ENCODE measurements at regions not wholly inside any gene's neighbourhood (a gene's known extent, or its start where the extent isn't known, plus 50 kb on each side); places are given as distances from the start of the nearest gene placed in this dataset.

GRCh38 chr9:119043996-119044395 lies 325.2 kb downstream of the BRINP1 start:
- Histone ChIP-seq H3K27ac (no peak overlapping the region), H3K4me3 (no peak overlapping the region), H3K36me3 (no peaks in the 10 kb centered on the region), H3K4me1 (no peaks in the 10 kb centered on the region), H3K27me3 (no peaks in the 10 kb centered on the region), H3K9me3 (no peaks in the 10 kb centered on the region)
- 90 to 100% methylated on average over 1 of the region's 1 CpG for WGBS, 2 donors
- no peak for DNase-seq
- intact Hi-C loops (cut with DNase I): no loop called here
- TF ChIP-seq POLR2A (IDR thresholded peaks at IDR 0.05) (no peak), CTCF (IDR thresholded peaks at IDR 0.05) (no peak)

GRCh38 chr9:119044806-119045205 lies 324.4 kb downstream of the BRINP1 start:
- Histone ChIP-seq H3K9me3 (no peaks in the 10 kb centered on the region), H3K4me1 (no peaks in the 10 kb centered on the region), H3K27me3 (no peaks in the 10 kb centered on the region), H3K27ac (peak overlapping the region in 1 of 4 donors; percentile 13), H3K4me3 (no peak overlapping the region), H3K36me3 (no peaks in the 10 kb centered on the region)
- no peak for TF ChIP-seq POLR2A (IDR thresholded peaks at IDR 0.05)
- no peak for TF ChIP-seq CTCF (IDR thresholded peaks at IDR 0.05)
- intact Hi-C loops (cut with DNase I): no loop called here
- no peak for DNase-seq
- WGBS, 2 donors: 33 to 42% methylated on average over 1 of the region's 1 CpG

- Histone ChIP-seq H3K36me3 (no peaks in the 10 kb centered on the region), H3K27me3 (no peaks in the 10 kb centered on the region), H3K4me1 (peaks cover 0 to 9% (median 6%) of the 10 kb centered on the region in 3 donors), H3K27ac (no peak overlapping the region), H3K4me3 (no peak overlapping the region), H3K9me3 (no peaks in the 10 kb centered on the region)
- no peak for TF ChIP-seq POLR2A (IDR thresholded peaks at IDR 0.05)
- WGBS, 2 donors: 70 to 74% methylated on average over 4 of the region's 4 CpGs
- intact Hi-C loops (cut with DNase I): no loop called here
- DNase-seq: no peak
These were observed 321.5 kb downstream of the BRINP1 start for GRCh38 chr9:119047513-119048307.

- Histone ChIP-seq H3K27me3 (no peaks in the 10 kb centered on the region), H3K4me1 (peaks cover 0 to 14% (median 12%) of the 10 kb centered on the region in 3 donors), H3K4me3 (no peak overlapping the region), H3K36me3 (no peaks in the 10 kb centered on the region), H3K9me3 (no peaks in the 10 kb centered on the region), H3K27ac (no peak overlapping the region)
- no peak for DNase-seq
- no peak for TF ChIP-seq POLR2A (IDR thresholded peaks at IDR 0.05)
- no peak for TF ChIP-seq CTCF (IDR thresholded peaks at IDR 0.05)
- intact Hi-C loops (cut with DNase I): no loop called here
These were observed 319.0 kb downstream of the BRINP1 start for GRCh38 chr9:119050281-119050680.

- no peaks in the 10 kb centered on the region for H3K9me3 ChIP-seq
- H3K36me3 ChIP-seq: no peaks in the 10 kb centered on the region
- no peak for TF ChIP-seq POLR2A (IDR thresholded peaks at IDR 0.05)
- no peak for TF ChIP-seq CTCF (IDR thresholded peaks at IDR 0.05)
- no peak overlapping the region for H3K27ac ChIP-seq
- intact Hi-C loops (cut with DNase I): no loop called here
- 38 to 44% methylated on average over 8 to 10 of the region's 10 CpGs for WGBS, 2 donors
- H3K27me3 ChIP-seq: no peaks in the 10 kb centered on the region
- no peak overlapping the region for H3K4me3 ChIP-seq
- peaks cover 0 to 14% (median 12%) of the 10 kb centered on the region in 3 donors for H3K4me1 ChIP-seq
- no peak for DNase-seq
These were observed 316.8 kb downstream of the BRINP1 start for GRCh38 chr9:119052339-119053030.
